Cerebellar nuclear complex (tissue), 1 donor: ENCODE measurements at regions not wholly inside any gene's neighbourhood (a gene's known extent, or its start where the extent isn't known, plus 50 kb on each side); places are given as distances from the start of the nearest gene placed in this dataset.

Experiments
- DNase-seq, 2 experiments: peaks; one replicate each; lab custom pipeline; 2025; lab: John Stamatoyannopoulos, UW

- no peak for DNase-seq
Measured at GRCh38 chr10:31081937-31082840, 50.5 kb upstream of the ZNF438 start.

- no peak for DNase-seq
Measured at GRCh38 chr10:31083765-31084184, 52.1 kb upstream of the ZNF438 start.

- no peak for DNase-seq
Measured at GRCh38 chr10:31087011-31087410, 55.3 kb upstream of the ZNF438 start.

GRCh38 chr10:31087851-31088250 is 56.2 kb upstream of the ZNF438 start:
- no peak for DNase-seq

- no peak for DNase-seq
Measured at GRCh38 chr10:31090894-31091607, 59.4 kb upstream of the ZNF438 start.

- no peak for DNase-seq
Measured at GRCh38 chr10:31095677-31096560, 64.3 kb upstream of the ZNF438 start.

GRCh38 chr10:31098046-31098445 is 66.4 kb upstream of the ZNF438 start:
- DNase-seq = no peak

GRCh38 chr10:31099094-31099493 is 67.4 kb upstream of the ZNF438 start:
- DNase-seq = no peak

GRCh38 chr10:31099664-31100063 is 68.0 kb upstream of the ZNF438 start:
- no peak for DNase-seq

- DNase-seq = no peak
Measured at GRCh38 chr10:31100115-31100601, 68.5 kb upstream of the ZNF438 start.

- DNase-seq = no peak
Measured at GRCh38 chr10:31100662-31101061, 69.0 kb upstream of the ZNF438 start.

GRCh38 chr10:31101123-31101522 is 69.5 kb upstream of the ZNF438 start:
- DNase-seq = no peak

- no peak for DNase-seq
Measured at GRCh38 chr10:31102421-31102820, 70.8 kb upstream of the ZNF438 start.

- no peak for DNase-seq
Measured at GRCh38 chr10:31103112-31103511, 71.4 kb upstream of the ZNF438 start.

GRCh38 chr10:31112961-31113360 is 81.3 kb upstream of the ZNF438 start:
- no peak for DNase-seq

GRCh38 chr10:31116226-31116625 is 84.6 kb upstream of the ZNF438 start:
- no peak for DNase-seq

- no peak for DNase-seq
Measured at GRCh38 chr10:31118556-31118955, 86.9 kb upstream of the ZNF438 start.

GRCh38 chr10:31120392-31120791 is 88.7 kb upstream of the ZNF438 start:
- no peak for DNase-seq

GRCh38 chr10:31120961-31121685 is 89.5 kb upstream of the ZNF438 start:
- DNase-seq = no peak

GRCh38 chr10:31121757-31122577 is 90.3 kb upstream of the ZNF438 start:
- no peak for DNase-seq
